Naive thymus-derived CD8-positive, alpha-beta T cell (primary cell): ENCODE measurements at regions not wholly inside any gene's neighbourhood (a gene's known extent, or its start where the extent isn't known, plus 50 kb on each side); places are given as distances from the start of the nearest gene placed in this dataset.

Experiments used
- ATAC-seq, 2 donors: fragments of 150-1000 bp; cut with Tn5 transposase in 1 of 2; sonication (Bioruptor Pico), chemical (Tn5 transposase) in 1 of 2; 1 replicate in 1 of 2; 2 replicates in 1 of 2; pipeline ENCODE4 v1.10.0; 2021; ENCODE audit warnings: mild to moderate bottlenecking in 2 of 2, moderate library complexity in 2 of 2
- POLR2A ChIA-PET: fragments of 350-600 bp; sonication (Branson Sonifier 250); formaldehyde crosslinking; loops from one replicate; lab custom pipeline; 2021; ENCODE audit warnings: antibody characterized with exemption; lab: Charles Lee
- DNase-seq, 10 donors: peaks; one replicate each; pipeline versions ENCODE4 v3.0.0 to v3.0.0-alpha.2; 2020 to 2022
- H3K27ac Mint-ChIP-seq, 10 donors: one replicate each; pipeline ENCODE4 v1.8.0; 2020 to 2022; ENCODE audit warnings: mild to moderate bottlenecking in 10 of 10, mixed read lengths in 10 of 10, moderate library complexity in 4 of 10, inconsistent platforms in 1 of 10
- H3K27me3 Mint-ChIP-seq, 5 donors: one replicate each; pipeline ENCODE4 v1.8.0; 2021 to 2022; ENCODE audit warnings: mixed read lengths in 5 of 5
- H3K36me3 Mint-ChIP-seq, 3 donors: one replicate each; pipeline ENCODE4 v1.8.0; 2020 to 2022; ENCODE audit warnings: mixed read lengths in 3 of 3, mild to moderate bottlenecking in 2 of 3, inconsistent platforms in 1 of 3
- H3K4me1 Mint-ChIP-seq, 4 donors: one replicate each; pipeline ENCODE4 v1.8.0; 2021 to 2022; ENCODE audit warnings: mixed read lengths in 4 of 4
- H3K4me3 Mint-ChIP-seq, 10 donors: one replicate each; pipeline ENCODE4 v1.8.0; 2020 to 2022; ENCODE audit warnings: mild to moderate bottlenecking in 10 of 10, mixed read lengths in 10 of 10, moderate library complexity in 6 of 10, inconsistent platforms in 1 of 10
- H3K9me3 Mint-ChIP-seq, 9 donors: one replicate each; pipeline ENCODE4 v1.8.0; 2020 to 2022; ENCODE audit warnings: mixed read lengths in 9 of 9, mild to moderate bottlenecking in 3 of 9, inconsistent platforms in 1 of 9, moderate library complexity in 1 of 9

DNA sequence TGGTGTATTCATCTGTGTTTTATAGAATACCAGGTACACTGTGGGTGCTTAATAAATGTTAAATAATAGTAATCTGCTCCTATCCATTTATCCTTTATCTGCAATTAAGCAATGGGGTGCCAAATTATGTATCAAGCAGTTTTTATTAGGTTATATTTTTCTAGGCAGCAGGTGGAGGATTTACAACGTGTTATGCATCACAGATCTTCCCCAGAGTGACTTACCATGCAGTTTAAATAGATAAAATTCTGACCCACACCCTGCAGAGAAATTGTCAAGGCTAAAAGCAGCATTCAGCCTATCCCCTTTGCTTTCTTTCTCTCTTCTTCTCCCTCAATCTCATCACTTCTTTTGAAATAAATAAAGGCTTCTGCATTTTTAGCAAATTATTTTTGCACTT lies 306.4 kb downstream of the CXXC4 start:
- Mint-ChIP-seq H3K4me1 (no peaks in the 10 kb centered on the region), H3K4me3 (no peak overlapping the region), H3K27me3 (no peaks in the 10 kb centered on the region), H3K27ac (no peak overlapping the region), H3K9me3 (peaks cover 0 to 4% (median 0%) of the 10 kb centered on the region in 9 donors), H3K36me3 (no peaks in the 10 kb centered on the region)
- ATAC-seq (no peak), DNase-seq (no peak)
- POLR2A ChIA-PET, result no interaction called here

DNA sequence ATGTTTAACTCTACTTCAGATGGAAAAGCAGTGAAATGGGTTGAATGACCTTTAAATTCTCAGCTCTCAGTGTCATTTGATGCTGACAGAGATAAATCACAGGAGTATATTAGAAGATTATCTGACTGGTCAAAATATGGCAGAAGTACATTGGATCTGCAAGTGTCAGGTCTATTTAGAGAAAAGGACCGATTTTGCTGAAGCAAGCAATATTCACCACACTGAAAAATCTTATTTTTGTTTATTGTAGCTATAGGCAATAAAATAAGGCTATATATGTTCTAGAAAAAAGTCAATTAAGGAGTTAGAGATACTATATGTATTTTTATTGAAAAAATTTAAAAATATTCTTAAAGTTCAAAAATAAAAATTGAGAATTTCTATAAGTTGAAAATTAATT lies 325.3 kb downstream of the CXXC4 start:
- Mint-ChIP-seq H3K4me1 (no peaks in the 10 kb centered on the region), H3K27me3 (no peaks in the 10 kb centered on the region), H3K27ac (no peak overlapping the region), H3K36me3 (no peaks in the 10 kb centered on the region), H3K4me3 (no peak overlapping the region), H3K9me3 (peaks cover 0 to 19% (median 0%) of the 10 kb centered on the region in 9 donors)
- DNase-seq (no peak), ATAC-seq (no peak)
- POLR2A ChIA-PET, result no interaction called here

DNA sequence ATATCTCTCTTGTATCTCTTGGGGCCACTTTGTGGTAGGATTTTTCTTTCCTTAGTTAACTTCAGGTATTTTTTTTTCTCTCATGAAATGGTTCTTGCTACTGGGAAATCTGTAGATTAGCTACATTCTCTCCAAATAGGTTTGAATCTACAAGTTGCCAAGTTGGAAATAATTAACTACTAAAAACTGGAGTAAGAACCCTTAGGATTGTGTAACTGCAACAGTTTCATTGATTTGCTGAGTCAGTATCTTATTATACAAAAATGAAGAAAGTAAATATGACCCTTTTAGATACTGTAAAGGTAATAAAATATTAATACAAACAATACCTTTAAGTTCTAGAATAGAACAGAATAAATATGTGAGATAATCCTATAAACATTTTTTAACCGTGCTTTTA lies 327.9 kb downstream of the CXXC4 start:
- POLR2A ChIA-PET, result no interaction called here
- Mint-ChIP-seq H3K4me1 (no peaks in the 10 kb centered on the region), H3K27ac (no peak overlapping the region), H3K27me3 (no peaks in the 10 kb centered on the region), H3K4me3 (no peak overlapping the region), H3K9me3 (peaks cover 0 to 26% (median 0%) of the 10 kb centered on the region in 9 donors), H3K36me3 (no peaks in the 10 kb centered on the region)
- no peak for ATAC-seq
- no peak for DNase-seq

DNA sequence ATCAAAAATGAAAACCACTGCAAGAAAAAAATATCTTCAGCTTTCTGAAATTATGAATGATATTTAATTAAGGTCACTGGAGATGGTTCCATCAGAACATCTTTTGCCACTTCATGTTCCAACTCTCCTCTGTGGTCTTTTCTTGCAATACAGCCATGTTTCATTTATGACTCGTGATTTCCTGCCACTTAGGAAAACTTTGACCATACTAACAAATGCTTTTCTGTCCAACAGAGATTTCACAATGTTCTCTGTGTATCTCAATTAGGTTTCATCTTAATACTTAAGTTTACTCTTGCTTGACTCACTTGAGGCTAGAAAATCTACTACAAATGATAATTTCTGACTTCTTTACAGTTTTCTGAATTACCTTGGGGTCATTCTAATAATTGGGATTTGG lies 330.9 kb downstream of the CXXC4 start:
- H3K27ac Mint-ChIP-seq, result no peak overlapping the region
- peaks cover 0 to 26% (median 0%) of the 10 kb centered on the region in 9 donors for H3K9me3 Mint-ChIP-seq
- no peak for ATAC-seq
- DNase-seq, result no peak
- no peaks in the 10 kb centered on the region for H3K27me3 Mint-ChIP-seq
- POLR2A ChIA-PET, result no interaction called here
- H3K4me3 Mint-ChIP-seq, result no peak overlapping the region
- no peaks in the 10 kb centered on the region for H3K36me3 Mint-ChIP-seq
- no peaks in the 10 kb centered on the region for H3K4me1 Mint-ChIP-seq

DNA sequence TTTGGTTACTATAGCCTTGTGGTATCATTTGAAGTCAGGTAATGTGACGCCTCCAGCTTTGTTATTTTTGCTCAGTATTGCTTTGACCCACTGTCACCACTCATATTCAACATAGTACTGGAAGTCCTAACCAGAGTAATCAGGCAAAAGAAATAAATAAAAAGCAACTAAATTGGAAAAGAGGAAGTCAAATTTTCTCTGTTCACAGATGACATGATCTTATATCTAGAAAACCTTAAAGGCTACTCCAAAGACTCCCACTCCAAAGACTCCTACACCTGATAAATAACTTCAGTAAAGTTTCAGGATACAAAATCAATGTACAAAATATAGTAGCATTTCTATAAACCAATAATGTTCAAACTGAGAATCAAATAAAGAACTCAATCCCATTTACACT lies 348.6 kb downstream of the CXXC4 start:
- no peak for ATAC-seq
- Mint-ChIP-seq H3K27me3 (no peaks in the 10 kb centered on the region), H3K36me3 (no peaks in the 10 kb centered on the region), H3K4me3 (no peak overlapping the region), H3K9me3 (peaks cover 0 to 24% (median 8%) of the 10 kb centered on the region in 9 donors), H3K4me1 (no peaks in the 10 kb centered on the region), H3K27ac (no peak overlapping the region)
- POLR2A ChIA-PET, result no interaction called here
- no peak for DNase-seq

DNA sequence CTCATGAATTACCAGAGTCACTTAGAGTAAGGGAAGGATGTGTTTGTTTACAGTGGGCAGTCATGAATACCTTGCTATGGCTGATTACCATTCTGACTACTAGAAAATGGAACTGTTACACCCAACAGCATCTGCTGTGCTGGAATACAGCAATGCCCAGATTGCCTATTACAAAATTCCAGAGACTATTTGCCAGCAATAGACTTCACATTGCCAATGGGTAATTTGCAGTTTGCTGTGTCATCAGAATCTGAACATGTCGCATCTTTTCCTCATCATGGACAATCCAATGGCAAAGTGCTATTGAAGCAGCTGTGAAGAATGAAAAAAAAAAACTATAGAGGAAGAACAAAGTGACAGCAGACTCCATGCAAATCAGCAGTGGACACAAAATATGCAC lies 356.6 kb downstream of the CXXC4 start:
- Mint-ChIP-seq H3K36me3 (no peaks in the 10 kb centered on the region), H3K9me3 (peaks cover 3 to 27% (median 12%) of the 10 kb centered on the region in 9 donors), H3K27ac (no peak overlapping the region), H3K4me3 (no peak overlapping the region), H3K27me3 (no peaks in the 10 kb centered on the region), H3K4me1 (no peaks in the 10 kb centered on the region)
- DNase-seq (no peak), ATAC-seq (no peak)
- POLR2A ChIA-PET, result no interaction called here

DNA sequence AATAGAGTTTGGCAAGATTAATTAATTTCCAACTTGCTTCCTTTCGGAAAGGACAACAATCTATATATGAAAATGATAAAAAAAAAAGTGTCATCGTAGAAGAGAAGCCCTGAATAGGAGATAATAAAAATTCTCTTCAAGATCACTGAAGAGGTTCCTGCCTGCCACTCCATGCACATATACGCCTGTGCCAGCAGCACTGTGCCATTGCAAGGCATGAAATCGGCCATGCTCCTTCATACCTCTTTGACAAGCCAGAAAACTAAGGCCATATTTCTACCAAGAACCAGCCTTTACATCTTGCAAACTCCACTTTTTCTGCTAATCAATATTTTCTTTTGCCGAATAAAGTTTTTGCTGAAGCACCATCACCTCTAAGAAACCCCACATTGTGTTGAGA lies 365.5 kb downstream of the CXXC4 start:
- ATAC-seq (no peak), DNase-seq (no peak)
- no peak overlapping the region for H3K27ac Mint-ChIP-seq
- POLR2A ChIA-PET, result no interaction called here
- H3K27me3 Mint-ChIP-seq, result no peaks in the 10 kb centered on the region
- H3K4me1 Mint-ChIP-seq, result no peaks in the 10 kb centered on the region
- H3K4me3 Mint-ChIP-seq, result no peak overlapping the region
- H3K36me3 Mint-ChIP-seq, result no peaks in the 10 kb centered on the region
- H3K9me3 Mint-ChIP-seq, result peaks cover 0 to 13% (median 2%) of the 10 kb centered on the region in 9 donors

DNA sequence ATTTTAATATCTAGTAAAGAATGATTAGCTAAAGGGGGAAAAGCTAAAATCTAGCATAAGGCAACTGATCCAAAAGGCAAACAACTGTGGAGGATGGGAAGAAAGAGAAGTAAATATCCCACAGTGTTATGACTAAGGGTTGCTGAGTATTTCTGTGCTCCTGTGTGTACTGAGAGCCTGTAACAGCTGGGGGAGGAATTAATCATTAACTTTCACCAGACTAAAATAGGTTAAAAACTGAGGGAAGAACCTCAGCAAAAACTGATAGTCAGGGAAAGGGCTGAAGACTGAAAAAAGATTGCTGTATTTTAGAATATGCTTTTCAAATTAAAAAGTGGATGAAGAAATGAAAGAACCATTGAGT lies 365.9 kb downstream of the CXXC4 start:
- DNase-seq, result no peak
- Mint-ChIP-seq H3K4me1 (no peaks in the 10 kb centered on the region), H3K36me3 (no peaks in the 10 kb centered on the region), H3K27me3 (no peaks in the 10 kb centered on the region), H3K27ac (no peak overlapping the region), H3K9me3 (peaks cover 0 to 13% (median 2%) of the 10 kb centered on the region in 9 donors), H3K4me3 (no peak overlapping the region)
- POLR2A ChIA-PET, result no interaction called here
- ATAC-seq, result no peak

DNA sequence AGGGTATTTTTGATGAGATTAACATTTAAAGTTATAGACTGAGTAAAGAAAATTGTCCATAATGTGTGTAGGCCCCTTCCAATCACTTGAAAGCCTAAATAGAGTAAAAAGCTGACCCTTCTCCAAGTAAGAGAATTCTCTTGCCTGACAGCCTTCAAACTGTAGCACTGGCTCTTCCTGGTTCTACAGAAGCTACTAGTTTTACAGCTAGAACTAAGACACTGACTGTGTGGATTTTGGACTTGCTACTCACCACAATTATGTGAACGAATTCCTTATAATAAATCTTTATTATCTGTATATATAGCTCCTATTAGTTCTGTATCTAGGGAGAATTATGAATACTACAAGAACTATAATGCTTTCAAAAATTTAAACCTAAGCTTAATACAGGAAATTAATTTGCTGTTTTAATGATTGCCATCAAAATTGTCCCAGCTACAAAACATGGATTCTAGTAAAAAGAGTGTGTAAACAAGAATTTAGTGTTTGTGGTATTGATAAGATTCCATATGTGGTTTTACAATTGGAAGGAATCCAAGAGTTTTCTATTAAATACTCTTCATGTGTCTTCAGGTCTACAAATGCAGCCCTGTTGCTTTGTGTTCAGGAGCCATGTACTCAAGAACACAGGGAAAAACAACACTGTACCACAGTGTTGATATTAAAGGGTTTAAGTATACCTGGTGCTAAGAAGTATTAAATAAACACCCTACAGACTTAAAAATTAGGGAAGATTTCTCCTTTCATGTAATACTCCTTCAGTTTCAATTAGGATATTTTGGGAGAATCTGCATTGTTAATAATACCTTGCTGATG lies 366.5 kb downstream of the CXXC4 start:
- POLR2A ChIA-PET, result no interaction called here
- Mint-ChIP-seq H3K36me3 (no peaks in the 10 kb centered on the region), H3K9me3 (peaks cover 0 to 12% (median 0%) of the 10 kb centered on the region in 9 donors), H3K27ac (no peak overlapping the region), H3K4me1 (no peaks in the 10 kb centered on the region), H3K27me3 (no peaks in the 10 kb centered on the region), H3K4me3 (no peak overlapping the region)
- no peak for DNase-seq
- no peak for ATAC-seq

DNA sequence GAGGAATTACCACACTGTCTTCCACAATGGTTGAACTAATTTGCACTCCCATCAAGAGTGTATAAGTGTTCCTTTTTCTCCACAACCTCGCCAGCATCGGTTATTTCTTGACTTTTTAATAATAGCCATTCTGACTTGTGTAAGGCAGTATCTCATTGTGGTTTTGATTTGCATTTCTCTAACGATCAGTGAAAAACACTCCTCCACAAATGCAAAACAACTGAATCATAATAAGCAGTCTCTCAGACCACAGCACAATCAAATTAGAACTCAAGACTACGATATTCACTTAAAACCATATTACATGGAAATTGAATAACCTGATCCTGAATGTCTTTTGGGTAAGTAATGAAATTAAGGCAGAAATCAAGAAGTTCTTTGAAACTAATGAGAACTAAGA lies 371.7 kb downstream of the CXXC4 start:
- peaks cover 0 to 12% (median 0%) of the 10 kb centered on the region in 9 donors for H3K9me3 Mint-ChIP-seq
- POLR2A ChIA-PET, result no interaction called here

DNA sequence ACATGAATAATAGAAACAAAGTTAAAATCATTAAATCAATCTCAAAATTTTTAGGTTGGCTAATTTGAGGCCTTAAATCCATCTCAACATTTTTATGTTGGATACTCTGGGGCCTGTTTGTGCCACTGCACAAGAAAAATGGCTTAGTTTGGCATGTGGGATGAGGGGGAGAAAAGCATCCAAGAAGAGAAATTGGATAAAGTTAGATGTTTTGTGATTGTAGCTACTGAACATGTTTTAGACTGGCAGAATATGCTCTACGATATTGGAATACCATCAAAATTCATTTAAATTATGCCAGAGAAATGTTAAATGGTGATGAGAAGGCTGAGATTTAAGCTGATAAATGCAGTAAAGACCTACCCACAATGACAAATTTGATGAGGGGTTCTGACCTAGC lies 376.9 kb downstream of the CXXC4 start:
- Mint-ChIP-seq H3K4me1 (no peaks in the 10 kb centered on the region), H3K27ac (no peak overlapping the region), H3K4me3 (no peak overlapping the region), H3K27me3 (no peaks in the 10 kb centered on the region), H3K9me3 (peaks cover 0 to 22% (median 6%) of the 10 kb centered on the region in 9 donors), H3K36me3 (no peaks in the 10 kb centered on the region)
- POLR2A ChIA-PET, result no interaction called here
- ATAC-seq (no peak), DNase-seq (no peak)

More for the DNA sequence above, 371.7 kb downstream of the CXXC4 start:
- Mint-ChIP-seq H3K4me3 (no peak overlapping the region), H3K27ac (no peak overlapping the region), H3K4me1 (no peaks in the 10 kb centered on the region), H3K36me3 (no peaks in the 10 kb centered on the region), H3K27me3 (no peaks in the 10 kb centered on the region)
- DNase-seq, result no peak
- no peak for ATAC-seq

DNA sequence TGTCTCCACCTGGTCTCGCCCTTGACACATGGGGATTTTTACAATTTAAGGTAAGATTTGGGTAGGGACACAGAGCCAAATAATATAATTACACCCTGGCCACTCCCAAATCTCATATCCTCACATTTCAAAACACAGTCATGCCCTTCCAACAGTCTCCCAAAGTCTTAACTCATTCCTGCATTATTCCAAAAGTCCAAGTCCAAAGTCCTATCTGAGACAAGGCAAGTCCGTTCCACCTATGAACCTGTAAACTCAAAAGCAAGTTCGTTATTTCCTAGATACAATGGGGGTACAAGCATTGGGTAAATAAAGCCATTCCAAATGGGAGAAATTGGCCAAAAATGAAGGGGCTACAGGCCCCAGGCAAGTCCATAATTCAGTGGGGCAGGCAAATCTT lies 380.8 kb downstream of the CXXC4 start:
- Mint-ChIP-seq H3K4me3 (no peak overlapping the region), H3K27ac (peak overlapping the region in 1 of 10 donors; percentile 58), H3K9me3 (peaks cover 0 to 15% (median 8%) of the 10 kb centered on the region in 9 donors), H3K27me3 (no peaks in the 10 kb centered on the region), H3K4me1 (no peaks in the 10 kb centered on the region), H3K36me3 (no peaks in the 10 kb centered on the region)
- ATAC-seq, result no peak
- POLR2A ChIA-PET, result no interaction called here
- no peak for DNase-seq

DNA sequence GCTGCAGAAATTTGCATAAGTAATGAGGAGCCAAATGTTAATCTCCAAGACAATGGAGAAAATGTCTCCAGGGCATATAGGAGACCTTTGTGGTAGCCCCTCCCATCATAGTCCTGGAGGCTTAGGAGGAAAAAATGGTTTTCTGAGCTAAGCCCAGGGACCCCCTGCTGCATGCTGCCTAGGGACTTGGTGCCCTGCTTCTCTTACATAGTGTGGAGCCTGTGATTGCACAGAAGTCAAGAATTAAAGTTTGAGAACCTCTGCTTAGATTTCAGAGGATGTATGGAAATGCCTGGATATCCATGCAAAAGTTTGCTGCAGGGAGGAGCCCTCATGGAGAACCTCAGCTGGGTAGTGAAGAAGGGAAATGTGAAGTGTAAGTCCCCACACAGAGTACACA lies 379.4 kb upstream of the TACR3 start:
- POLR2A ChIA-PET, result no interaction called here
- Mint-ChIP-seq H3K27me3 (no peaks in the 10 kb centered on the region), H3K27ac (no peak overlapping the region), H3K36me3 (peaks cover 0 to 7% (median 0%) of the 10 kb centered on the region in 3 donors), H3K4me1 (no peaks in the 10 kb centered on the region), H3K9me3 (peaks cover 7 to 43% (median 18%) of the 10 kb centered on the region in 9 donors), H3K4me3 (no peak overlapping the region)
- ATAC-seq (no peak), DNase-seq (no peak)

DNA sequence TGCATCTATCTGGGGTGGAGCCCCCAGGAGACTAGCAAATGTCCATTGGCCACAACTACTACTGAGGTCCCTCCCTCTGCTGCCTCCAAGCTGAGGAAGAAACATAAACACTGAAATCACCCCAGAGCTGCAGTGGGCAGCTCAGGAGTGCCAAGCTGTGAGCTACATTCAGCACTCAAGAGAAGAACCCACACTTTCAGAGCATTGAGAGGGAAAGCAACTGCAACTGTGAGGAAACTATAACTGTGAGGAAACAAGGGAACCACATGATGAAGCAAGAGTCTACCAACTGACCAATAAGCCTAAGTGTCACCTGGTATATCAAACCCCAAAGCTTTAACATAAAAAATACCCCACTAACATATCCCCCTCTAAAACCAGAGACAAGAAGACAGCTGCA lies 373.5 kb upstream of the TACR3 start:
- Mint-ChIP-seq H3K27ac (no peak overlapping the region), H3K4me3 (no peak overlapping the region), H3K36me3 (peaks cover 0 to 2% (median 0%) of the 10 kb centered on the region in 3 donors), H3K9me3 (peaks cover 5 to 38% (median 17%) of the 10 kb centered on the region in 9 donors), H3K4me1 (no peaks in the 10 kb centered on the region), H3K27me3 (no peaks in the 10 kb centered on the region)
- ATAC-seq (no peak), DNase-seq (no peak)
- POLR2A ChIA-PET, result no interaction called here
